GM12875 (cell line): ENCODE measurements at regions not wholly inside any gene's neighbourhood (a gene's known extent, or its start where the extent isn't known, plus 50 kb on each side); places are given as distances from the start of the nearest gene placed in this dataset.
A peak's percentile ranks its signal among the peaks of the same experiment; 100 is the strongest.

Source experiments
- H3K4me3 ChIP-seq: one replicate; pipeline ENCODE4 v1.5.1; 2011; ENCODE audit warnings: low read depth, low read length, control low read depth
- CTCF ChIP-seq: IDR thresholded peaks from 2 replicates; pipeline ENCODE4 v1.5.1; 2011; ENCODE audit warnings: low read depth, mild to moderate bottlenecking, control low read depth, inconsistent platforms, low read length, moderate library complexity, borderline replicate concordance; ENCODE audit not compliant: insufficient read depth

GRCh38 chr7:106465704-106466468 is 181.1 kb upstream of the NAMPT start:
- no peak for TF ChIP-seq CTCF
- no peak overlapping the region for H3K4me3 ChIP-seq

- no peak for TF ChIP-seq CTCF
Measured at GRCh38 chr7:106464651-106465050, 179.9 kb upstream of the NAMPT start.

GRCh38 chr7:106463851-106464611 is 179.2 kb upstream of the NAMPT start:
- no peak overlapping the region for H3K4me3 ChIP-seq
- TF ChIP-seq CTCF: no peak

More at GRCh38 chr7:106464651-106465050, 179.9 kb upstream of the NAMPT start:
- no peak overlapping the region for H3K4me3 ChIP-seq

GRCh38 chr7:106462914-106463482 is 178.2 kb upstream of the NAMPT start:
- no peak overlapping the region for H3K4me3 ChIP-seq

GRCh38 chr7:106462365-106462859 is 177.6 kb upstream of the NAMPT start:
- H3K4me3 ChIP-seq: no peak overlapping the region
- 0 out of 2 replicates have a peak, but pooled peaks have one; percentile 21 for TF ChIP-seq CTCF

More at GRCh38 chr7:106462914-106463482, 178.2 kb upstream of the NAMPT start:
- TF ChIP-seq CTCF: no peak

DNA sequence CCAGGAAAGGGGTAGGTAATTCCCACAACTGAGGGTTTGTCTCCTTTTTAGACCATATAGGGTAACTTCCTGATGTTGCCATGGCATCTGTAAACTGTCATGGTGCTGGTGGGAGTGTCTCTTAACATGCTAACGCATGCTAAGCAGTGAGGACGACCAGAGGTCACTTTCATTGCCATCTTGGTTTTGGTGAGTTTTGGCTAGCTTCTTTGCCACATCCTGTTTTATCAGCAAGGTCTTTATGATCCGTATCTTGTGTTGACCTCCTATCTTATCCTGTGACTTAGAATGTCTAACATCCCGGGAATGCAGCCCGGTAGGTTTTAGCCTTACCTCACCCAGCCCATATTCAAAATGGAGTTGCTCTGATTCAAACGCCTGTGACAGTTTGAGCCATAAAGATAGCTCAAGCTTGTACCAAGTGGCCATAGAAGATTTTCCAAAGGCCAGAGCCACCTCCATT is 176.0 kb upstream of the NAMPT start:
- no peak for TF ChIP-seq CTCF
- no peak overlapping the region for H3K4me3 ChIP-seq
